ENCODE measurements at regions not wholly inside any gene's neighbourhood (a gene's known extent, or its start where the extent isn't known, plus 50 kb on each side); places are given as distances from the start of the nearest gene placed in this dataset.

- Histone ChIP-seq H3K4me3 (no peak overlapping the region), H3K27ac (no peak overlapping the region), H3K9me3 (ENCODE audit: low read depth) (no peaks in the 10 kb centered on the region), H3K36me3 (no peaks in the 10 kb centered on the region), H3K27me3 (no peaks in the 10 kb centered on the region), H3K4me1 (ENCODE audit: low read depth) (no peaks in the 10 kb centered on the region)
- DNase-seq (ENCODE audit: low read depth in 1 of 2, low spot score in 1 of 2): no peak
- TF ChIP-seq CTCF (IDR thresholded peaks at IDR 0.05; ENCODE audit: low read depth, low read length): no peak
Observed at GRCh38 chr6:3597500-3598064, 140.7 kb upstream of the SLC22A23 start.

GRCh38 chr6:3596766-3597165 lies 139.9 kb upstream of the SLC22A23 start:
- H3K27me3 ChIP-seq: no peaks in the 10 kb centered on the region
- H3K9me3 ChIP-seq (ENCODE audit: low read depth): no peaks in the 10 kb centered on the region
- TF ChIP-seq CTCF (IDR thresholded peaks at IDR 0.05; ENCODE audit: low read depth, low read length): no peak
- no peak overlapping the region for H3K27ac ChIP-seq
- no peak for DNase-seq (ENCODE audit: low read depth in 1 of 2, low spot score in 1 of 2)
- H3K4me3 ChIP-seq: no peak overlapping the region
- no peaks in the 10 kb centered on the region for H3K4me1 ChIP-seq (ENCODE audit: low read depth)
- no peaks in the 10 kb centered on the region for H3K36me3 ChIP-seq

- no peaks in the 10 kb centered on the region for H3K9me3 ChIP-seq (ENCODE audit: low read depth)
- no peak for DNase-seq (ENCODE audit: low read depth in 1 of 2, low spot score in 1 of 2)
- TF ChIP-seq CTCF (IDR thresholded peaks at IDR 0.05; ENCODE audit: low read depth, low read length): no peak
- H3K4me3 ChIP-seq: no peak overlapping the region
- no peak overlapping the region for H3K27ac ChIP-seq
- H3K4me1 ChIP-seq (ENCODE audit: low read depth): no peaks in the 10 kb centered on the region
- no peaks in the 10 kb centered on the region for H3K36me3 ChIP-seq
- H3K27me3 ChIP-seq: no peaks in the 10 kb centered on the region
Observed at GRCh38 chr6:3594201-3594600, 137.4 kb upstream of the SLC22A23 start.

- Histone ChIP-seq H3K27me3 (no peaks in the 10 kb centered on the region), H3K4me1 (ENCODE audit: low read depth) (no peaks in the 10 kb centered on the region), H3K9me3 (ENCODE audit: low read depth) (no peaks in the 10 kb centered on the region), H3K27ac (no peak overlapping the region), H3K4me3 (no peak overlapping the region), H3K36me3 (no peaks in the 10 kb centered on the region)
- no peak for DNase-seq (ENCODE audit: low read depth in 1 of 2, low spot score in 1 of 2)
- no peak for TF ChIP-seq CTCF (IDR thresholded peaks at IDR 0.05; ENCODE audit: low read depth, low read length)
Observed at GRCh38 chr6:3593161-3593560, 136.3 kb upstream of the SLC22A23 start.

GRCh38 chr6:3592371-3592941 lies 135.6 kb upstream of the SLC22A23 start:
- H3K27ac ChIP-seq: no peak overlapping the region
- no peaks in the 10 kb centered on the region for H3K9me3 ChIP-seq (ENCODE audit: low read depth)
- H3K36me3 ChIP-seq: no peaks in the 10 kb centered on the region
- H3K4me1 ChIP-seq (ENCODE audit: low read depth): no peaks in the 10 kb centered on the region
- no peak for TF ChIP-seq CTCF (IDR thresholded peaks at IDR 0.05; ENCODE audit: low read depth, low read length)
- no peaks in the 10 kb centered on the region for H3K27me3 ChIP-seq
- peak in 1 of 2 donors; percentile 95 for DNase-seq (ENCODE audit: low read depth in 1 of 2, low spot score in 1 of 2)
- no peak overlapping the region for H3K4me3 ChIP-seq
